Neural progenitor cell (in vitro differentiated cells): ENCODE measurements at regions not wholly inside any gene's neighbourhood (a gene's known extent, or its start where the extent isn't known, plus 50 kb on each side); places are given as distances from the start of the nearest gene placed in this dataset.
A peak's percentile ranks its signal among the peaks of the same experiment; 100 is the strongest.

Source experiments
- DNase-seq: peaks from one replicate; pipeline ENCODE4 v3.0.0-alpha.2; 2016; ENCODE audit warnings: low spot score
- H2AFZ ChIP-seq: fragments of 200-600 bp; sonication (generic); replicated peaks from 2 replicates; pipeline ENCODE4 v1.6.1; 2016; ENCODE audit warnings: antibody characterized with exemption
- H3F3A ChIP-seq: fragments of 200-600 bp; sonication (generic); 2 replicates; pipeline ENCODE4 v1.6.1; 2016; ENCODE audit warnings: antibody characterized with exemption, low read depth
- H3K27ac ChIP-seq: fragments of 200-600 bp; sonication (generic); 2 replicates; pipeline ENCODE4 v1.5.1; 2016; ENCODE audit warnings: mild to moderate bottlenecking
- H3K27me3 ChIP-seq: fragments of 200-600 bp; sonication (generic); 2 replicates; pipeline ENCODE4 v1.6.1; 2016; ENCODE audit warnings: mild to moderate bottlenecking, moderate library complexity
- H3K36me3 ChIP-seq: fragments of 200-600 bp; sonication (generic); 2 replicates; pipeline ENCODE4 v1.5.1; 2016
- H3K4me1 ChIP-seq: fragments of 200-600 bp; sonication (generic); 2 replicates; pipeline ENCODE4 v1.6.1; 2016; ENCODE audit warnings: mixed run types
- H3K4me2 ChIP-seq: fragments of 200-600 bp; sonication (generic); 2 replicates; pipeline ENCODE4 v1.6.1; 2016
- H3K4me3 ChIP-seq: fragments of 200-600 bp; sonication (generic); 2 replicates; pipeline ENCODE4 v1.5.1; 2016
- H3K79me2 ChIP-seq: fragments of 200-600 bp; sonication (generic); 2 replicates; pipeline ENCODE4 v1.6.1; 2016; ENCODE audit warnings: low read depth
- H3K9ac ChIP-seq: fragments of 200-600 bp; sonication (generic); 2 replicates; pipeline ENCODE4 v1.6.1; 2016
- H3K9me3 ChIP-seq: fragments of 200-600 bp; sonication (generic); 2 replicates; pipeline ENCODE4 v1.5.1; 2016; ENCODE audit warnings: low read depth
- H4K20me1 ChIP-seq: fragments of 200-600 bp; sonication (generic); 2 replicates; pipeline ENCODE4 v1.6.1; 2016; ENCODE audit warnings: low read depth
- H3K27ac Mint-ChIP-seq: 3 replicates; pipeline ENCODE4 v1.8.0; 2021; ENCODE audit warnings: mixed read lengths
- H3K27me3 Mint-ChIP-seq: 2 replicates; pipeline ENCODE4 v1.8.0; 2022; ENCODE audit warnings: low read depth, mild to moderate bottlenecking, inconsistent platforms, moderate library complexity, mixed read lengths; ENCODE audit not compliant: insufficient read depth
- H3K36me3 Mint-ChIP-seq: 3 replicates; pipeline ENCODE4 v1.8.0; 2021; ENCODE audit warnings: mixed read lengths
- H3K4me1 Mint-ChIP-seq: 3 replicates; pipeline ENCODE4 v1.8.0; 2021; ENCODE audit warnings: mixed read lengths
- H3K4me3 Mint-ChIP-seq: 3 replicates; pipeline ENCODE4 v1.8.0; 2021; ENCODE audit warnings: mild to moderate bottlenecking, moderate library complexity, mixed read lengths
- H3K9me3 Mint-ChIP-seq: 3 replicates; pipeline ENCODE4 v1.8.0; 2020; ENCODE audit warnings: mixed read lengths
- EZH2 ChIP-seq: fragments of 200-600 bp; sonication (generic); IDR thresholded peaks from 2 replicates; pipeline ENCODE4 v1.6.1; 2017; ENCODE audit warnings: antibody characterized with exemption, mild to moderate bottlenecking, moderate library complexity
- EZH2phosphoT487 ChIP-seq: fragments of 200-600 bp; sonication (generic); IDR thresholded peaks from 2 replicates; pipeline ENCODE4 v1.6.1; 2017; ENCODE audit warnings: antibody characterized with exemption
- TF ChIP-seq, protein P1 (sequence below): fragments of 200-600 bp; sonication (generic); IDR thresholded peaks from 2 replicates; pipeline ENCODE4 v1.5.1; 2017; ENCODE audit warnings: antibody characterized with exemption, mild to moderate bottlenecking

GRCh38 chr2:84077496-84077895 is 381.6 kb downstream of the SUCLG1 start:
- no peak overlapping the region for H3K27ac Mint-ChIP-seq

GRCh38 chr2:84071050-84071449 is 388.0 kb downstream of the SUCLG1 start:
- H3K4me1 Mint-ChIP-seq = no peaks in the 10 kb centered on the region
- H3K36me3 ChIP-seq = no peaks in the 10 kb centered on the region
- no peaks in the 10 kb centered on the region for H3K9me3 Mint-ChIP-seq
- no peaks in the 10 kb centered on the region for H3F3A ChIP-seq
- no peak overlapping the region for H3K9ac ChIP-seq
- H3K36me3 Mint-ChIP-seq = no peaks in the 10 kb centered on the region
- TF ChIP-seq EZH2phosphoT487 (no peak), EZH2 (no peak)
- TF ChIP-seq, protein P1, sequence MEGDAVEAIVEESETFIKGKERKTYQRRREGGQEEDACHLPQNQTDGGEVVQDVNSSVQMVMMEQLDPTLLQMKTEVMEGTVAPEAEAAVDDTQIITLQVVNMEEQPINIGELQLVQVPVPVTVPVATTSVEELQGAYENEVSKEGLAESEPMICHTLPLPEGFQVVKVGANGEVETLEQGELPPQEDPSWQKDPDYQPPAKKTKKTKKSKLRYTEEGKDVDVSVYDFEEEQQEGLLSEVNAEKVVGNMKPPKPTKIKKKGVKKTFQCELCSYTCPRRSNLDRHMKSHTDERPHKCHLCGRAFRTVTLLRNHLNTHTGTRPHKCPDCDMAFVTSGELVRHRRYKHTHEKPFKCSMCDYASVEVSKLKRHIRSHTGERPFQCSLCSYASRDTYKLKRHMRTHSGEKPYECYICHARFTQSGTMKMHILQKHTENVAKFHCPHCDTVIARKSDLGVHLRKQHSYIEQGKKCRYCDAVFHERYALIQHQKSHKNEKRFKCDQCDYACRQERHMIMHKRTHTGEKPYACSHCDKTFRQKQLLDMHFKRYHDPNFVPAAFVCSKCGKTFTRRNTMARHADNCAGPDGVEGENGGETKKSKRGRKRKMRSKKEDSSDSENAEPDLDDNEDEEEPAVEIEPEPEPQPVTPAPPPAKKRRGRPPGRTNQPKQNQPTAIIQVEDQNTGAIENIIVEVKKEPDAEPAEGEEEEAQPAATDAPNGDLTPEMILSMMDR = no peak
- H4K20me1 ChIP-seq = no peaks in the 10 kb centered on the region
- H3K4me3 Mint-ChIP-seq = no peak overlapping the region
- H3K79me2 ChIP-seq = no peaks in the 10 kb centered on the region
- H3K27ac ChIP-seq = no peak overlapping the region
- no peaks in the 10 kb centered on the region for H3K9me3 ChIP-seq
- H2AFZ ChIP-seq = no peak overlapping the region
- no peaks in the 10 kb centered on the region for H3K27me3 ChIP-seq
- H3K27me3 Mint-ChIP-seq = no peaks in the 10 kb centered on the region
- H3K27ac Mint-ChIP-seq = no peak overlapping the region
- H3K4me2 ChIP-seq = no peak overlapping the region
- H3K4me1 ChIP-seq = no peaks in the 10 kb centered on the region
- H3K4me3 ChIP-seq = no peak overlapping the region
- no peak for DNase-seq

More at GRCh38 chr2:84077496-84077895, 381.6 kb downstream of the SUCLG1 start:
- Mint-ChIP-seq H3K27me3 (no peaks in the 10 kb centered on the region), H3K9me3 (no peaks in the 10 kb centered on the region), H3K36me3 (no peaks in the 10 kb centered on the region), H3K4me1 (no peaks in the 10 kb centered on the region), H3K4me3 (no peak overlapping the region)
- H3K4me3 ChIP-seq = no peak overlapping the region
- H3F3A ChIP-seq = no peaks in the 10 kb centered on the region
- no peaks in the 10 kb centered on the region for H3K27me3 ChIP-seq
- no peaks in the 10 kb centered on the region for H3K9me3 ChIP-seq
- H3K36me3 ChIP-seq = no peaks in the 10 kb centered on the region
- TF ChIP-seq EZH2 (no peak), EZH2phosphoT487 (no peak)
- TF ChIP-seq, protein P1 = peak; percentile 69
- H3K27ac ChIP-seq = no peak overlapping the region
- no peaks in the 10 kb centered on the region for H3K4me1 ChIP-seq
- no peak overlapping the region for H2AFZ ChIP-seq
- peak; percentile 59 for DNase-seq
- no peaks in the 10 kb centered on the region for H4K20me1 ChIP-seq
- no peaks in the 10 kb centered on the region for H3K79me2 ChIP-seq
- H3K9ac ChIP-seq = no peak overlapping the region
- no peak overlapping the region for H3K4me2 ChIP-seq

- H3K36me3 ChIP-seq = no peaks in the 10 kb centered on the region
- no peaks in the 10 kb centered on the region for H3K79me2 ChIP-seq
- DNase-seq = no peak
- H4K20me1 ChIP-seq = no peaks in the 10 kb centered on the region
- no peak overlapping the region for H3K27ac ChIP-seq
- Mint-ChIP-seq H3K9me3 (no peaks in the 10 kb centered on the region), H3K27me3 (no peaks in the 10 kb centered on the region), H3K36me3 (no peaks in the 10 kb centered on the region), H3K27ac (no peak overlapping the region), H3K4me3 (no peak overlapping the region), H3K4me1 (no peaks in the 10 kb centered on the region)
- H3K4me2 ChIP-seq = no peak overlapping the region
- H2AFZ ChIP-seq = no peak overlapping the region
- no peaks in the 10 kb centered on the region for H3K27me3 ChIP-seq
- no peak for TF ChIP-seq EZH2
- no peak for TF ChIP-seq EZH2phosphoT487
- TF ChIP-seq, protein P1 = no peak
- H3K9me3 ChIP-seq = no peaks in the 10 kb centered on the region
- no peak overlapping the region for H3K9ac ChIP-seq
- no peaks in the 10 kb centered on the region for H3K4me1 ChIP-seq
- no peaks in the 10 kb centered on the region for H3F3A ChIP-seq
- H3K4me3 ChIP-seq = no peak overlapping the region
Measured at GRCh38 chr2:84065857-84066256, 393.2 kb downstream of the SUCLG1 start.
